ENCODE measurements at regions not wholly inside any gene's neighbourhood (a gene's known extent, or its start where the extent isn't known, plus 50 kb on each side); places are given as distances from the start of the nearest gene placed in this dataset.

DNA sequence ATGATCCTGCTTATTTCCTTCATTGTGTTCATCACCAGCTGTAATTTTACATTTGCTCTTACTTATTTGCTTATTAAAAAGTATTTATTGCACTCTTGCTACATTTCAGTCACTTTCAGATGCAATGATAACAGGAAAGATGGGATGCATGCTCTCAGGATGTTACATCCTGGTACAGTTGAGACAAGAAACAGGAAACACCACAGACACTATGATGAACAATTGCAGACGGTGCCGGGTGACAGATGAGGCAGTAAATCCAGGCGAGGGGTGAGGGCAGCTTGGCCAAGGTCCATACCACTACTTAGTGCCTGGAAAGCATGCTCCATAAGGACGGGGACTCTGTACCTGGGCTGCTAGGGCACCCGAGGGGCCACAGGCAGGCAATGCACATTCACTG is 156.6 kb upstream of the RAB4A start:
- TF ChIP-seq, protein P1, sequence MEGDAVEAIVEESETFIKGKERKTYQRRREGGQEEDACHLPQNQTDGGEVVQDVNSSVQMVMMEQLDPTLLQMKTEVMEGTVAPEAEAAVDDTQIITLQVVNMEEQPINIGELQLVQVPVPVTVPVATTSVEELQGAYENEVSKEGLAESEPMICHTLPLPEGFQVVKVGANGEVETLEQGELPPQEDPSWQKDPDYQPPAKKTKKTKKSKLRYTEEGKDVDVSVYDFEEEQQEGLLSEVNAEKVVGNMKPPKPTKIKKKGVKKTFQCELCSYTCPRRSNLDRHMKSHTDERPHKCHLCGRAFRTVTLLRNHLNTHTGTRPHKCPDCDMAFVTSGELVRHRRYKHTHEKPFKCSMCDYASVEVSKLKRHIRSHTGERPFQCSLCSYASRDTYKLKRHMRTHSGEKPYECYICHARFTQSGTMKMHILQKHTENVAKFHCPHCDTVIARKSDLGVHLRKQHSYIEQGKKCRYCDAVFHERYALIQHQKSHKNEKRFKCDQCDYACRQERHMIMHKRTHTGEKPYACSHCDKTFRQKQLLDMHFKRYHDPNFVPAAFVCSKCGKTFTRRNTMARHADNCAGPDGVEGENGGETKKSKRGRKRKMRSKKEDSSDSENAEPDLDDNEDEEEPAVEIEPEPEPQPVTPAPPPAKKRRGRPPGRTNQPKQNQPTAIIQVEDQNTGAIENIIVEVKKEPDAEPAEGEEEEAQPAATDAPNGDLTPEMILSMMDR (IDR thresholded peaks at IDR 0.05) = no peak
- TF ChIP-seq POLR2A (IDR thresholded peaks at IDR 0.05) = no peak
